AG08395 (cell line): ENCODE measurements at regions not wholly inside any gene's neighbourhood (a gene's known extent, or its start where the extent isn't known, plus 50 kb on each side); places are given as distances from the start of the nearest gene placed in this dataset.
"Not testable (repeated sequence)": the region's sequence is repeated elsewhere in the genome, so short reads cannot be mapped to it uniquely, and the experiment has no call there.

Experiments used
- DNase-seq: peaks from one replicate; pipeline ENCODE4 v3.0.0; 2012; ENCODE audit warnings: mixed read lengths, low spot score

GRCh38 chr5:166618526-166618925 is 1672.9 kb upstream of the WWC1 start:
- DNase-seq: no peak

- DNase-seq: no peak
Observed at GRCh38 chr5:166624573-166624972, 1666.9 kb upstream of the WWC1 start.

- no peak for DNase-seq
Observed at GRCh38 chr5:166625210-166625865, 1666.1 kb upstream of the WWC1 start.

- no peak for DNase-seq
Observed at GRCh38 chr5:166637295-166637694, 1654.2 kb upstream of the WWC1 start.

GRCh38 chr5:166639151-166639550 is 1652.3 kb upstream of the WWC1 start:
- DNase-seq: no peak

GRCh38 chr5:166640136-166640535 is 1651.3 kb upstream of the WWC1 start:
- not testable (repeated sequence) for DNase-seq

- no peak for DNase-seq
Observed at GRCh38 chr5:166648736-166649135, 1642.7 kb upstream of the WWC1 start.

- DNase-seq: no peak
Observed at GRCh38 chr5:166649676-166650075, 1641.8 kb upstream of the WWC1 start.

GRCh38 chr5:166651234-166651633 is 1640.2 kb upstream of the WWC1 start:
- DNase-seq: no peak

GRCh38 chr5:166671811-166672210 is 1619.6 kb upstream of the WWC1 start:
- DNase-seq: no peak

- no peak for DNase-seq
Observed at GRCh38 chr5:166672431-166672830, 1619.0 kb upstream of the WWC1 start.

GRCh38 chr5:166677891-166678290 is 1613.6 kb upstream of the WWC1 start:
- DNase-seq: no peak

GRCh38 chr5:166679331-166679730 is 1612.1 kb upstream of the WWC1 start:
- DNase-seq: no peak

- no peak for DNase-seq
Observed at GRCh38 chr5:166695326-166695725, 1596.1 kb upstream of the WWC1 start.

- DNase-seq: no peak
Observed at GRCh38 chr5:166708291-166708690, 1583.2 kb upstream of the WWC1 start.

- no peak for DNase-seq
Observed at GRCh38 chr5:166709691-166710090, 1581.8 kb upstream of the WWC1 start.

GRCh38 chr5:166710271-166710670 is 1581.2 kb upstream of the WWC1 start:
- no peak for DNase-seq

- DNase-seq: no peak
Observed at GRCh38 chr5:166712447-166713185, 1578.8 kb upstream of the WWC1 start.

GRCh38 chr5:166713295-166713694 is 1578.2 kb upstream of the WWC1 start:
- DNase-seq: no peak

- no peak for DNase-seq
Observed at GRCh38 chr5:166716856-166717492, 1574.5 kb upstream of the WWC1 start.

GRCh38 chr5:166719991-166720390 is 1571.5 kb upstream of the WWC1 start:
- no peak for DNase-seq

GRCh38 chr5:166722939-166723338 is 1568.5 kb upstream of the WWC1 start:
- no peak for DNase-seq

- no peak for DNase-seq
Observed at GRCh38 chr5:166724284-166724683, 1567.2 kb upstream of the WWC1 start.
